Suppressor macrophage (primary cell): ENCODE measurements at regions not wholly inside any gene's neighbourhood (a gene's known extent, or its start where the extent isn't known, plus 50 kb on each side); places are given as distances from the start of the nearest gene placed in this dataset.

Source experiments
- DNase-seq, 4 experiments: peaks; one replicate each; pipeline ENCODE4 v3.0.0-alpha.2; 2020 to 2022

DNA sequence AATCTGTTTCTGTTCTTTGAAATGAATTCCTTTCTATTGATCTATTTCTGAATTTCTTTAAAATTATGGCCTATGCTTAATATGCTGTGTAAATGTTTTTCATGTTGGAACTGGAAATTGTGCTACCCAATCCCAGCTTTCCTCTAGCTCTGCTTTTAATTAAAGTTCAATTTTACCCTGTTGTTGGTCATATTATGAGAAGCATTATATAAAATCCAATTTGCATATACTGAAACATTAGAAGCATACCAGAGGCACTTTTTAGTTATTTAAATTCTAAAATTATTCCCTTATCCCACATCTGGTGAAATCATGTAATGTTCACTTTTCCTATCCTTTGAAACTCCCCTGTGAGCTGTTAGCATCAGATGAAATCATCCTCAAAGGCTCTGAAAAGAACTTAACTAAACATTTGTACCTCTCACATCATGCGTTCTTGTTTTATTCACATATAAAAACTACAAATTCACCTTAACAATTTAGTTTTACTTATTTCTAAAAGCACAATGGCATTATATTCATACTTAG lies 160.6 kb upstream of the COL21A1 start:
- no peak for DNase-seq

DNA sequence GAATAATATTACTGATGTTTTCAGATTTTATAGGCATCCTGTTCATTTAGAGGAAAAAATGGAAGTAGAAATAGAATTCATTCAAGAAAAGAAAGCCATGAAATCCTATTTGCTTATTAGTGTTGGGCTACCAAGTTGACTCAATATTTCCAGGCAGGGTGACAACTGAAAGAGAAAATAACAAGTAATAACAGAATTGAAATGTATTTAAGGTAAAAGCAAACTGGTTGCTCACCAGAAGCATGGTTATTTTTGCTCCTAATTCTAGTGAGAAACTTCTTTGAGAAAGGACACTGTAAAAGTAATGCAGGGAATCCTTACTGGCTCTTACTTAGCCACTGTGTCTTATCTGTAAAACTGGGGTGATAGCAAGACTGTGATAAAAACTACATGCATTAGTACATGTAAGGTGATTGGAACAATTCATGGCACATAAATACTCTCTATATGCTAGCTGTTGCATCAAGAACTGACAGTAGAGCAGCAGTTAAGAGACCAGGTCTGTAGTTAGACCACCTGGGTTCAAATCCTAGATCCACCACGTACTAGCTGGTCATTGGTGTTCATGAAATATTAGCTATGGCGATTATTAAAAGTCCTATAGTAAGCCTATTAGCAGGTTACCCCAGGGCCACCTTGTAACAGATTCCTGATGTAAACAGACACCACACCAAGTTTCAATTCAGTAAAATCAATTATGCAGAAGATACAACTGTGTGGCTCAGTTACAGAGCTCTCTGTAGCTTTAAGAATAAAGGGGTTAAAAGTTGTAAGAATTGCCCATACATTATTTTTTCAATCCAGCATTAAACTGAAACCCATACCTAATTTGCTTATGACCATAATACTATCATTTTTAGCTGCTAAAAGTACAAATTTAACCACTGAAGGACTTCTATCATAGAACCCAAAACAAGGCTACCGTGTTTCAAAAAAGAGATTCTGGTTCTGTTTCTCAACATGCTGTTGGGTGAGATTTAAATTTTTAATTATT lies 159.2 kb upstream of the COL21A1 start:
- no peak for DNase-seq

DNA sequence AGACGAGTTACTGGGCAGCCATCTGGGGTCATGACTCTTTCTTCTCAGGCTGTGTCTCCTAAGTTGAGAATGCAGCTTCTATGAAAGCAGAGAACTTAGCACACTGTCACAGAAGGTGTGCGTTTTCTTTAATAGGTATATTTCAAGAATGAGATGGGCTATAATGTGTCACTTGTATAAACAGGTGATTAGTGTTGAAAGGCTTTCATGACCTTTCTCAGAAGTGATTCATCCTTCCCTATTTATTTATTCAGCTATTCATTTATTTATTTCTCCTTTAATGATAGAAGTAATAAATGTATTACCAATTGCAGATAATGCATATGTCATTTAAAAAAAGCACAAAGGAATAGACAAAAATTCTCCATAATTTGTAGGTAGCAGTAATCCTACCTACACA lies 157.2 kb upstream of the COL21A1 start:
- no peak for DNase-seq

GRCh38 chr6:56403745-56404144 lies 156.4 kb upstream of the COL21A1 start:
- DNase-seq, result no peak

DNA sequence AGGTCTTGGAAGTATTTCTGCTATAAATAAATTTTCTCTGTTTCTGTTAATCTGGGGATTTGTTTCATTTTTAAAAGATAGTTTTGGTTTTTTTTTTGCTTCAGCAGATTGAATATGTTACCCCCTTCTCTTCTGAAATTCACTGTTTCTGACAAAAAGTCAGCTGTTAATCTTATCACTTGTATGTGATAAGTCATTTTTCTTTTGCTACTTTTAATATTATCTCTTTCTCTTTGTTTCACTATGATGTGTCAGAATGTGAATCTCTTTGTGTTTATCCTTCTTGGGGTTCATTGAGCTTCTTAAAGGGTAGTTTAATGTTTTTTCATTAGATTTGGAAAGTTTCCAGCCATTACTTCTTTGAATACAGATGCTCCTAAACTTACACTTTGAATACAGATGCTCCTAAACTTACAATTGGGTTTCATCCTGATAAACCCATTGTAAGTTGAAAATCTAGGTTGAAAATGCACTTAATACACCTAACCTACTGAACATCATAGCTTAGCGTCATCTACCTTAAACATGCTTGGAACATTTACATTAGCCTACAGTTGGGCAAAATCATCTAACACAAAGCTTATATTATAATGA lies 154.2 kb upstream of the COL21A1 start:
- DNase-seq, result no peak

DNA sequence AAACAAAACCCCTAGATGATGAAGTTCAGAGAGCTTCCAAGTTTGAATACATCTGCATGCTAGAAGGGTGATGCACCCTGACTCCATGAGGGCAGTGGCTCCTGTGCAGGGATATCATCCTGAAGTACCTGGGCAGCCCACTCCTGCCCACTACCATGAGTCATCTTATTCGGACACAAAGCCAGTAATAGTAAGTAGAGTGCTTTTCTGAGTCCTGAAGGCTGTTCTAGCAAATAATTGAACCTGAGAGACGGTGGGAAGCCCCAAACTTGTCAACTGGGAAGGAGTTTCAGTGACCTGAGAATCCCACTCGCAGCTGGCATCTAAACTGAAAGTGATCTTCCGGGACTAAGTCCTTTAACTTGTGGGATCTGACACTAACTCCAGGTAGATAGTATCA lies 152.9 kb upstream of the COL21A1 start:
- DNase-seq, result no peak

- DNase-seq, result no peak
Observed at GRCh38 chr6:56399672-56400263, 152.4 kb upstream of the COL21A1 start.

DNA sequence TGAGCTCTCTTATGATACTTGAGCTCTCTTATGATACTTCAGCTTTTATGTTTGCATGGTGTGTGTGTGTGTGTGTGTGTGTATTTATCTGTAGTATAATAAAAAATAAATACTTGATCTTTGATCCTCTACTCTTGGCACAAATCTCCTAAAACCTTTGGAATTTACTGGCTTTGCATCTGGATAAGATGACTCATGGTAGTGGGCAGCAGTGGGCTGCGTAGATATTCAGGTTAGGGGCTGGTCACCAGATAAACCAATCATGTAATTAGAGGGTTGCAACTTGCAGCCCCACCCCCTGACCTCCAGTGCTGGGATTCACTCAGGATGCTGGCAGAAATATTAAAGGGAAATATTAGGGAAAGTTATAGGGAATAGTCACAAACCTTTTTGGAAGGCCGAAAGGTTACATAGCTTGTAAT lies 151.9 kb upstream of the COL21A1 start:
- no peak for DNase-seq

GRCh38 chr6:56396435-56396834 lies 149.1 kb upstream of the COL21A1 start:
- no peak for DNase-seq

GRCh38 chr6:56393615-56394612 lies 146.5 kb upstream of the COL21A1 start:
- no peak for DNase-seq

GRCh38 chr6:56388415-56388755 lies 141.0 kb upstream of the COL21A1 start:
- DNase-seq, result peak in 3 of 4 experiments; percentile 20 to 44 (median 29)

DNA sequence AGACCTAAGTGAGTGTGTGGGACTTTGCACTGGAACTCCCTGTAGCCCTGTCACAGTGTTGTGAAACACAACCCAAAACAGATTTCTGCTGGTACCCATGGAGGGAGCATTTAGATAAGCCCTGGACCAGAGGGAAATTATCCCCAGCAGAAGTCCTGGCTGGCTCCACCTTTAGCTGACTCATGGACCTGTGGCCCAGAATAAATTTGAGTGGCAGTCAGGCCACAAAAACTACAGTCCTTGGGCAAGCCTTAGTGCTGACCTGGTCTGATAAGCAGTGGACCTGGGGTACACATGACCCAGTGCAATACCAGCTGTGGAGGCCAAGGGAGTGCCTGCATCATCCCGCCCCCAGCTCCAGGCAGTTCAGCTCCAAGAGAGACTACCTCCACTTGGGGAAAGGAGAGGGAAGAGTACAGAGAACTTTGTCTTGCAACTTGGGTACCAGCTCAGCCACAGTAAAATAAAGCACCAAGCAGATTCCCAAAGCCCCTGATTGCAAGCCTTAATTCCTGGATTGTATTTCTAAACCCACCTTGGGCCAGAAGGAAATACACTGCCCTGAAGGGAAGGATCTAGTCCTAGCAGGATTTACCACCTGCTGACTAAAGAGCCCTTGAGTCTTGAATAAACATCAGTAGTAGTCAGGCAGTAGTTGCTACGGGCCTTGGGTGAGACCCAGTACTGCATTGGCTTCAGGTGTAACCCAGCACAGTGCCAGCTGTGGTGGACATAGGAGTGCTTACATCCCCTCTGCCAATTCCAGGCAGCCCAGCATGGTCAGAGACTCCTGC lies 140.4 kb upstream of the COL21A1 start:
- DNase-seq, result no peak

DNA sequence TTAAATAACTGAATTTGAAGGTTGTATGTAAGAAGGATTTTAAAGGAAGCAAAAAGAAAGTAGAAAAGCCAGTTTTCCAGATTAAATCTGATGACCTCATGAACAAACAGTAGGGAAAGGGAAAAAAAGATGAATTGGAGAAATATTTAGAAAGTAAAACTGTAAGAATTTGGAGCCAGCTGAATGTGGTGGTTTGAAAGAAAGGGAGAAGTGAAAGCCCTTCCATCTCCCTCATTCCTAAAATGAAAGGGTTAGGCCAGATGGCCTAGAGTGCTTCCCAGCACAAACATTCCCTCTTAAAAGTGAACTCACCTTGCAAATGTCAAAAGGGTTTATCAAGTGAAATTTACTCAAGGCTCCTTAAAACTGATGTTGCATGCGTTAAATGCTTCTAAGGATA lies 139.3 kb upstream of the COL21A1 start:
- DNase-seq, result peak in 1 of 4 experiments; percentile 34

GRCh38 chr6:56385981-56386593 lies 138.7 kb upstream of the COL21A1 start:
- no peak for DNase-seq

DNA sequence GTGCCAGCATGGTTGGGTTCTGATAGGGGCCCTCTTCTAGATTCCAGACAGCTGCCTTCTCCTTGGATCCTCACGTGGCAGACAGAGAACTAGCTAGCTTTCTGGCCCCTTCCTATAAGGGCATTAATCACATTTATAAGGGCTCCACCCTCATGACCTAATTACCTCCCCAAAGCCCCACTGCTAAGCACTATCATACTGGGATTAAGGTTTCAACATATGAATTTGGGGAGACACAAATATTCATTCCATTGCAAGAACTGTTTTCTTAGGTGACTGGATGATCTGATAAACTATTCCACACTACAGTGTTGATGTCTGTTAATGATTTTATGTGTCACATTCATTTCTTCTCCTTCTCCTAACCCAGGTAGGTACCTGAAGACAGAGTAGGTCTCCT lies 135.8 kb upstream of the COL21A1 start:
- DNase-seq, result no peak

DNA sequence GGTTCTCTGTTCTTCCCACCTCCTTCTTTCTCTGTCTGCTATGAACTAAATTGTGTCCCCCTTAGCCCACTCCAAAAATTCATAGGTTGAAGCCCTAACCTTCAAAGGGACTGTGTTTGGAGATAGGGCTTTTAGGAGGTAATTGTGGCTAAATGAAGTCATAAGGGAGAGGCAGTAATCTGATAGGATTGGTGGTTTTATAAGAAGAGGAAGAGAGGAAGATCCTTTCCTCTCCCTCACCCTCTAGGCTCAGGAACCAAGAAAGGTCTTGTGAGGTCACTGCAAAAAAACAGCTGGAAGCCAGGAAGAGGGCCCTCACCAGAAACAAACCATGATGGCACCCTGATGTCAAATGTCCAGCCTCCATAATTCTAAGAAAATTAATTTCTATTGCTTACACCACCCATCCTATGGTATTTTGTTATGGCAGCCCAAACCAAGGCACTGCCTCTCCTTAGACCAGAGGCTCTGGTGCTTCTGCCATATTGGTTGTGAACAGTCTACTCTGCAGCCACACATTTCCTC lies 135.1 kb upstream of the COL21A1 start:
- peak in 3 of 4 experiments; percentile 15 to 35 (median 17) for DNase-seq

GRCh38 chr6:56381801-56382251 lies 134.4 kb upstream of the COL21A1 start:
- no peak for DNase-seq

GRCh38 chr6:56380476-56380875 lies 133.1 kb upstream of the COL21A1 start:
- no peak for DNase-seq

DNA sequence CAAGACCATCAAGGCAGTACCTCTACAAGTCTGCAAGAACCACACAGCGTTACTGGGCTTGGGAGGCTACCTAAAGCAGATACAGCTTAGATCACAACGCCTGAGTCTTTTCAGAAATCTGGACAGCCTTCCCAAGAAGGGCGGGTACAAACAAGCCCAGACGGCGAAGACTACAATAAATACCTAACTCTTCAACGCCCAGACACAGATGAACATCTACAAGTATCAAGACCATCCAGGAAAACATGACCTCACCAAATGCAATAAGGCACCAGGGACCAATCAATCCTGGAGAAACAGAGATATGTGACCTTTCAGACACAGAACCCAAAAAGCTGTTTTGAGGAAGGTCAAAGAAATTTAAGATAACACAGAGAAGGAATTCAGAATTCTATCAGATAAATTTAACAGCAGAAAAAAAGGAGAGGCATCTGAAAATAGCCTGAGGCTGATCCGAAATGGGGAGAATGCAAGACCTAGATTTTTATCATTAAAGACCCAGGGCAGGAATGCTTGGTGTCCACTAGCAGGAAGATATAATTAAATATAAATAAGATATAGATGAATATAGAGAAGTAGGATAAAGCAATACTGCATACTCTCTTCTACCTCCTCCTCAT lies 131.7 kb upstream of the COL21A1 start:
- no peak for DNase-seq

DNA sequence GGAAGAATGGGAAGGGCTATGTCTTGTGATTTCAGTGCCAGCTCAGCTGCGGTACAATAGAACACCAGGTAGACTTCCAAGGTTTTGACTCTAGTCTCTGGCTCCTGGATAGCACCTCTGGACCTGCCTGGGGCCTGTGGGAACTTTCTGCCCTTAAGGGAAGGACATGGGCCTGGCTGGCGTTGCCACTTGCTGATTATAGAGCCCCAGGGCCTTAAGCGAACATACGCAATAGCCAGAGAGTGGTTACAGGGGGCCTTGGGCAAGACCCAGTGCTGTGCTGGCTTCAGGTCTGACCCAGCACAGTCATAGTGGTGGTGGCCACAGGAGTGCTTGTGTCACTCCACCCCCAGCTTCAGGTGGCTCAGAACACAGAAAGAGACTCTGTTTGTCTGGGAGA lies 131.1 kb upstream of the COL21A1 start:
- DNase-seq, result no peak
